NK-92 treated with Interleukin-12 subunit alpha and Interleukin-12 subunit beta, amount 100 ng/mL, for 24 hours (cell line): ENCODE measurements at regions not wholly inside any gene's neighbourhood (a gene's known extent, or its start where the extent isn't known, plus 50 kb on each side); places are given as distances from the start of the nearest gene placed in this dataset.
"Not testable (repeated sequence)": the region's sequence is repeated elsewhere in the genome, so short reads cannot be mapped to it uniquely, and the experiment has no call there.

ENCODE experiments used
- DNase-seq: peaks from one replicate; lab custom pipeline; 2025; lab: John Stamatoyannopoulos, UW

DNA sequence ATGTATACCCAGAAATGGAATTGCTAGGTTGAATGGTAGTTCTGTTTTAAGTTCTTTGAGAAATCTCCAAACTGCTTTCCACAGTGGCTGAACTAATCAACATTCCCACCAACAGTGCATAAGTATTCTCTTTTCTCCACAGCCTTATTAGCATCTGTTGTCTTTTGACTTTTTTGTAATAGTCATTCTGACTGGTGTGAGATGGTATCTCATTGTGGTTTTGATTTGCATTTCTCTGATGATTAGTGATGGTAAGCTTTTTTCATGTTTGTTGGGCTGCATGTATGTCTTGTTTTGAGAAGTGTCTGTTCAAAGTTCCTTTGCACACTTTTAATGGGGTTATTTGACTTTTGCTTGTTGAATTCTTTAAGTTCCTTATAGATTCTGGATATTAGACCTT lies 52.4 kb upstream of the EHHADH start:
- DNase-seq: not testable (repeated sequence)

DNA sequence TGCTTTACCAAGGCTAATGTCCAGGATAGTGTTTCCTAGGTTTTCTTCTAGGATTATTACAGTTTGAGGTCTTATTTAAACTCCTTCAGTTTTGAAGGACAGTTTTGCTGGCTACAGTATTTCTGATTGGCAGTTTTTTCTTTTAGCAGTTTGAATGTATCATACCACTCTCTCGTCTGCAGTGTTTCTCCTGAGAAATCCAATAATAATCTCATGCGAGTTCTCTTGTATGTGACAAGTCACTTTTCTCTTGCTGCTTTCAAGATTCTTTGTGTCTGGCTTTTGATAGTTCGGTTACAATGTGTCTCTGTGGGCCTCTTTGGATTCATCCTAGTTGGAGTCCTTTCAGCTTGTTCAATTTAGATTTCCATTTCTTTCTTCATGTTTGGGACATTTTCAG lies 53.0 kb upstream of the EHHADH start:
- DNase-seq: no peak

DNA sequence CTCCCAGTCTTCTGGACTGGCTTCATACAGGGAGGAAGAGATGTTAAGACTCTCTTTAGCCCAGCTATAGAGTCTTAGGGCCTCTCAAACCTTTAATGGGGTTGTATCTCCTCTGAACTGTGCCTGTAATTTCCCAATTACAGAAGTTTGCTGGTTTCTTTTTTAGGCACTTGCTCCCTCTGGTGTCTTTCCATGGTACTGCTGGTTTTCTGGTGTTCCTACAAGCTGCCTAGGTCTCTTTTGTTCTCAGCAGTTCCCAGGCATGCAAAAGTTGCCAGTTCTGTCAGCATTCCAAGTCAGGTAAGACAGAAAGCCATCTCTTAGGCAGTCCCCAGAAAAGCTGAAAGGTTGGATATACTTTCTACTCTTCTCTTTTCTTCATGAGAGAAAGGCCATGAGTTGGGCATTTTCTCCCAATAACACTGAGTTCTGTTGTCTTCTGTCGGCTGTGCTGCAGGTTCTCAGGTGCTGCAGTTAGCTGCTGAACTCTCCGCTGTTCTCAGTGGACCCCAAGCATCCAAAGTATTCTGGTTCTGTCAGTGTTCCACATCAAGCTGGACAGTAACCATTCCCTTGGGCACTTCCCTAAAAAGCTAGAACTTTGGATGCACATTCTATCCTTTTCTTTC lies 54.4 kb upstream of the EHHADH start:
- DNase-seq: peak; percentile 3

GRCh38 chr3:185309302-185309701 lies 53.6 kb upstream of the MAP3K13 start:
- DNase-seq: no peak

DNA sequence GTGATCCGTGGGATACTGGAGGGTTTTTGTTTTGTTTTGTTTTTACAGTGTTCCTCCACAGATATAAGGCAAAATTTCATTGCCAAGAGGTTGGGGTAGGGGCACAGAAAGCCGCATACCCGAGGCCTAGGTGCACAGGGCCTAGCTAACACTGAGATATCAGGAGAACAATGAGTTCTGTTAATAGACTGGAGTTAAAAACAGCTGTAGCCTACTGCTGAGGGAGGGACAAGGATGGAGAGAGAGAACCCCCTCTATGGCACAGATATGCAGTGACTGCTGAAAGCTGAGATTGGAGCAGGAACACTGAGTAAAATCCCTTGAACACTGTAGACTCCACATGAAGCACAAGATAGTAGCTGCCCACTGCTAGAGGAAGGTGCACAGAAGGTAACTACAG lies 53.1 kb upstream of the MAP3K13 start:
- no peak for DNase-seq

GRCh38 chr3:185311991-185312390 lies 50.9 kb upstream of the MAP3K13 start:
- DNase-seq: no peak
